CD8-positive, alpha-beta memory T cell (primary cell): ENCODE measurements at regions not wholly inside any gene's neighbourhood (a gene's known extent, or its start where the extent isn't known, plus 50 kb on each side); places are given as distances from the start of the nearest gene placed in this dataset.

Source experiments
- CTCF ChIA-PET: fragments of 350-600 bp; sonication (Branson Sonifier 250); formaldehyde crosslinking; loops from one replicate; lab custom pipeline; 2021; ENCODE audit warnings: antibody characterized with exemption; lab: Charles Lee
- POLR2A ChIA-PET: fragments of 350-600 bp; sonication (Branson Sonifier 250); formaldehyde crosslinking; loops from one replicate; lab custom pipeline; 2021; ENCODE audit warnings: antibody characterized with exemption; lab: Charles Lee
- DNase-seq, 5 donors: peaks; one replicate each; pipeline versions ENCODE4 v3.0.0 to v3.0.0-alpha.2; 2020 to 2022; ENCODE audit warnings: mixed read lengths in 1 of 5
- H3K27ac ChIP-seq: one replicate; pipeline ENCODE4 v1.7.0; 2013; ENCODE audit warnings: low read depth, mild to moderate bottlenecking, low read length, moderate library complexity
- H3K27me3 ChIP-seq: 2 replicates; pipeline ENCODE4 v1.7.0; 2013; ENCODE audit warnings: low read length, mild to moderate bottlenecking; ENCODE audit not compliant: insufficient read depth, poor library complexity, severe bottlenecking
- H3K36me3 ChIP-seq: 2 replicates; pipeline ENCODE4 v1.7.0; 2013; ENCODE audit warnings: mild to moderate bottlenecking, low read length, moderate library complexity; ENCODE audit not compliant: insufficient read depth
- H3K4me1 ChIP-seq: 2 replicates; pipeline ENCODE4 v1.7.0; 2013; ENCODE audit warnings: mild to moderate bottlenecking, low read length, moderate library complexity; ENCODE audit not compliant: insufficient read depth
- H3K4me3 ChIP-seq: 2 replicates; pipeline ENCODE4 v1.7.0; 2013; ENCODE audit warnings: mild to moderate bottlenecking, low read length
- H3K9me3 ChIP-seq: 2 replicates; pipeline ENCODE4 v1.7.0; 2013; ENCODE audit warnings: mild to moderate bottlenecking, low read length
- H3K27ac Mint-ChIP-seq, 8 donors: one replicate each; pipeline ENCODE4 v1.8.0; 2020 to 2021; ENCODE audit warnings: mixed read lengths in 8 of 8, mild to moderate bottlenecking in 6 of 8, inconsistent platforms in 3 of 8, moderate library complexity in 3 of 8
- H3K27me3 Mint-ChIP-seq, 2 donors: one replicate each; pipeline ENCODE4 v1.8.0; 2020 to 2021; ENCODE audit warnings: mixed read lengths in 2 of 2, mild to moderate bottlenecking in 1 of 2, moderate library complexity in 1 of 2
- H3K36me3 Mint-ChIP-seq, 3 donors: one replicate each; pipeline ENCODE4 v1.8.0; 2020 to 2021; ENCODE audit warnings: mixed read lengths in 3 of 3, inconsistent platforms in 1 of 3, mild to moderate bottlenecking in 1 of 3
- H3K4me1 Mint-ChIP-seq, 3 donors: one replicate each; pipeline ENCODE4 v1.8.0; 2020 to 2021; ENCODE audit warnings: mixed read lengths in 3 of 3, inconsistent platforms in 1 of 3, mild to moderate bottlenecking in 1 of 3
- H3K4me3 Mint-ChIP-seq, 7 donors: one replicate each; pipeline ENCODE4 v1.8.0; 2020 to 2021; ENCODE audit warnings: mixed read lengths in 7 of 7, mild to moderate bottlenecking in 6 of 7, moderate library complexity in 4 of 7, inconsistent platforms in 2 of 7
- H3K9me3 Mint-ChIP-seq, 5 donors: one replicate each; pipeline ENCODE4 v1.8.0; 2020 to 2022; ENCODE audit warnings: mixed read lengths in 5 of 5, mild to moderate bottlenecking in 3 of 5, moderate library complexity in 2 of 5, inconsistent platforms in 1 of 5

GRCh38 chr14:82112210-82112839 is 578.7 kb upstream of the SEL1L start:
- Histone ChIP-seq H3K4me1 (no peaks in the 10 kb centered on the region), H3K4me3 (no peak overlapping the region), H3K27ac (no peak overlapping the region), H3K9me3 (no peaks in the 10 kb centered on the region), H3K36me3 (no peaks in the 10 kb centered on the region), H3K27me3 (no peaks in the 10 kb centered on the region)
- Mint-ChIP-seq H3K4me1 (no peaks in the 10 kb centered on the region), H3K27ac (no peak overlapping the region), H3K27me3 (peaks cover 0 to 1% of the 10 kb centered on the region in 2 donors), H3K9me3 (peaks cover 0 to 22% (median 8%) of the 10 kb centered on the region in 5 donors), H3K4me3 (no peak overlapping the region), H3K36me3 (no peaks in the 10 kb centered on the region)
- DNase-seq, result no peak
- POLR2A ChIA-PET, result no interaction called here
- CTCF ChIA-PET, result no interaction called here

- Histone ChIP-seq H3K27ac (no peak overlapping the region), H3K27me3 (no peaks in the 10 kb centered on the region), H3K9me3 (no peaks in the 10 kb centered on the region), H3K4me1 (no peaks in the 10 kb centered on the region), H3K4me3 (no peak overlapping the region), H3K36me3 (no peaks in the 10 kb centered on the region)
- peaks cover 0 to 21% (median 10%) of the 10 kb centered on the region in 5 donors for H3K9me3 Mint-ChIP-seq
- no peaks in the 10 kb centered on the region for H3K27me3 Mint-ChIP-seq
- no peaks in the 10 kb centered on the region for H3K36me3 Mint-ChIP-seq
- H3K4me3 Mint-ChIP-seq, result no peak overlapping the region
- H3K27ac Mint-ChIP-seq, result no peak overlapping the region
- ChIA-PET CTCF (no interaction called here), POLR2A (no interaction called here)
- DNase-seq, result no peak
- H3K4me1 Mint-ChIP-seq, result no peaks in the 10 kb centered on the region
Measured at GRCh38 chr14:82113007-82113406, 579.4 kb upstream of the SEL1L start.

- H3K4me1 Mint-ChIP-seq, result no peaks in the 10 kb centered on the region
- no peak for DNase-seq
- POLR2A ChIA-PET, result no interaction called here
- no peaks in the 10 kb centered on the region for H3K27me3 Mint-ChIP-seq
- no peak overlapping the region for H3K27ac Mint-ChIP-seq
- H3K36me3 ChIP-seq, result no peaks in the 10 kb centered on the region
- H3K36me3 Mint-ChIP-seq, result no peaks in the 10 kb centered on the region
- no peak overlapping the region for H3K27ac ChIP-seq
- no peaks in the 10 kb centered on the region for H3K9me3 ChIP-seq
- no peaks in the 10 kb centered on the region for H3K4me1 ChIP-seq
- CTCF ChIA-PET, result no interaction called here
- no peaks in the 10 kb centered on the region for H3K27me3 ChIP-seq
- H3K4me3 ChIP-seq, result no peak overlapping the region
- H3K9me3 Mint-ChIP-seq, result peaks cover 0 to 18% (median 10%) of the 10 kb centered on the region in 5 donors
- H3K4me3 Mint-ChIP-seq, result no peak overlapping the region
Measured at GRCh38 chr14:82113710-82114109, 580.1 kb upstream of the SEL1L start.

- H3K4me1 ChIP-seq, result no peaks in the 10 kb centered on the region
- no peaks in the 10 kb centered on the region for H3K4me1 Mint-ChIP-seq
- ChIA-PET CTCF (no interaction called here), POLR2A (no interaction called here)
- no peaks in the 10 kb centered on the region for H3K27me3 ChIP-seq
- no peaks in the 10 kb centered on the region for H3K27me3 Mint-ChIP-seq
- no peaks in the 10 kb centered on the region for H3K9me3 ChIP-seq
- H3K4me3 ChIP-seq, result no peak overlapping the region
- no peak for DNase-seq
- no peak overlapping the region for H3K27ac ChIP-seq
- peaks cover 4 to 23% (median 10%) of the 10 kb centered on the region in 5 donors for H3K9me3 Mint-ChIP-seq
- H3K4me3 Mint-ChIP-seq, result no peak overlapping the region
- no peaks in the 10 kb centered on the region for H3K36me3 ChIP-seq
- no peak overlapping the region for H3K27ac Mint-ChIP-seq
- no peaks in the 10 kb centered on the region for H3K36me3 Mint-ChIP-seq
Measured at GRCh38 chr14:82116721-82117120, 583.1 kb upstream of the SEL1L start.

GRCh38 chr14:82122655-82123054 is 589.0 kb upstream of the SEL1L start:
- H3K4me1 Mint-ChIP-seq, result no peaks in the 10 kb centered on the region
- Histone ChIP-seq H3K4me3 (no peak overlapping the region), H3K27me3 (no peaks in the 10 kb centered on the region), H3K36me3 (no peaks in the 10 kb centered on the region), H3K4me1 (no peaks in the 10 kb centered on the region), H3K27ac (no peak overlapping the region), H3K9me3 (no peaks in the 10 kb centered on the region)
- H3K4me3 Mint-ChIP-seq, result no peak overlapping the region
- H3K36me3 Mint-ChIP-seq, result no peaks in the 10 kb centered on the region
- POLR2A ChIA-PET, result no interaction called here
- H3K9me3 Mint-ChIP-seq, result peaks cover 2 to 33% (median 5%) of the 10 kb centered on the region in 5 donors
- DNase-seq, result no peak
- no peaks in the 10 kb centered on the region for H3K27me3 Mint-ChIP-seq
- CTCF ChIA-PET, result no interaction called here
- no peak overlapping the region for H3K27ac Mint-ChIP-seq

- Histone ChIP-seq H3K27me3 (no peaks in the 10 kb centered on the region), H3K36me3 (no peaks in the 10 kb centered on the region), H3K4me3 (no peak overlapping the region), H3K4me1 (no peaks in the 10 kb centered on the region), H3K9me3 (no peaks in the 10 kb centered on the region), H3K27ac (no peak overlapping the region)
- POLR2A ChIA-PET, result no interaction called here
- no peak for DNase-seq
- H3K9me3 Mint-ChIP-seq, result peaks cover 0 to 31% (median 2%) of the 10 kb centered on the region in 5 donors
- no peaks in the 10 kb centered on the region for H3K27me3 Mint-ChIP-seq
- H3K36me3 Mint-ChIP-seq, result no peaks in the 10 kb centered on the region
- CTCF ChIA-PET, result no interaction called here
- no peak overlapping the region for H3K27ac Mint-ChIP-seq
- H3K4me1 Mint-ChIP-seq, result no peaks in the 10 kb centered on the region
- H3K4me3 Mint-ChIP-seq, result no peak overlapping the region
Measured at GRCh38 chr14:82124511-82124910, 590.9 kb upstream of the SEL1L start.

- Mint-ChIP-seq H3K9me3 (peaks cover 0 to 28% (median 3%) of the 10 kb centered on the region in 5 donors), H3K4me3 (no peak overlapping the region), H3K27ac (no peak overlapping the region), H3K4me1 (no peaks in the 10 kb centered on the region), H3K36me3 (no peaks in the 10 kb centered on the region), H3K27me3 (no peaks in the 10 kb centered on the region)
- no peaks in the 10 kb centered on the region for H3K9me3 ChIP-seq
- no peak overlapping the region for H3K27ac ChIP-seq
- H3K4me3 ChIP-seq, result no peak overlapping the region
- POLR2A ChIA-PET, result no interaction called here
- H3K4me1 ChIP-seq, result no peaks in the 10 kb centered on the region
- no peaks in the 10 kb centered on the region for H3K36me3 ChIP-seq
- DNase-seq, result no peak
- H3K27me3 ChIP-seq, result no peaks in the 10 kb centered on the region
- CTCF ChIA-PET, result no interaction called here
Measured at GRCh38 chr14:82126006-82126405, 592.4 kb upstream of the SEL1L start.

- no peak for DNase-seq
- Mint-ChIP-seq H3K4me3 (no peak overlapping the region), H3K4me1 (no peaks in the 10 kb centered on the region), H3K36me3 (no peaks in the 10 kb centered on the region), H3K27me3 (no peaks in the 10 kb centered on the region), H3K27ac (no peak overlapping the region), H3K9me3 (peaks cover 2 to 21% (median 10%) of the 10 kb centered on the region in 5 donors)
- H3K4me3 ChIP-seq, result no peak overlapping the region
- no peak overlapping the region for H3K27ac ChIP-seq
- no peaks in the 10 kb centered on the region for H3K4me1 ChIP-seq
- no peaks in the 10 kb centered on the region for H3K9me3 ChIP-seq
- POLR2A ChIA-PET, result no interaction called here
- no peaks in the 10 kb centered on the region for H3K27me3 ChIP-seq
- CTCF ChIA-PET, result no interaction called here
- no peaks in the 10 kb centered on the region for H3K36me3 ChIP-seq
Measured at GRCh38 chr14:82134411-82134810, 600.8 kb upstream of the SEL1L start.
